ENCODE measurements at regions not wholly inside any gene's neighbourhood (a gene's known extent, or its start where the extent isn't known, plus 50 kb on each side); places are given as distances from the start of the nearest gene placed in this dataset.

DNA sequence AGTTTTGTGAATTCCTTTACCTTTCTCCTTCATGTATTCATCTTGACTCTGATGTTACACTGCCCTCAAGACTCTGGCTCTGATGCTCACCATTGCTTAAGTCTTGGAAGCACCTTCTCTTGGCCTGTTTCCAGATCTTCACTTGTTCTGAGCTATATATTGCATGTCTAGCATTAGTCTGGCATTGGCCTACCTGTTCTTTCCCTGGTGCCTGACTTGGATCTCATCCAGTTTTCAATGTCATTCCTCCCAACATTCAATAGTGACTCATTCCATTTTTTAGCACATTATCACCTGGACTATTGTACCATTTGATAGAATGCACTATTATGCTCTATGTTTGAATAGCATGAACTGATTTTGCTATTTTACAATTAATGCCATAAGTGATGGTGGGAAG is 127.3 kb upstream of the NYAP2 start:
- no peaks in the 10 kb centered on the region for H3K36me3 ChIP-seq
- H3K9me3 ChIP-seq = peaks cover 0 to 4% (median 0%) of the 10 kb centered on the region in 4 donors
- H3K27me3 ChIP-seq = no peaks in the 10 kb centered on the region
- no peak for DNase-seq
- TF ChIP-seq EP300 (IDR thresholded peaks at IDR 0.05) (no peak), POLR2A (IDR thresholded peaks at IDR 0.05) (no peak), POLR2AphosphoS5 (IDR thresholded peaks at IDR 0.05) (no peak), CTCF (IDR thresholded peaks at IDR 0.05) (no peak)
- ATAC-seq (ENCODE audit: low FRiP score in 2 of 2) = no peak
- H3K4me3 ChIP-seq = no peak overlapping the region
- H3K4me1 ChIP-seq = no peaks in the 10 kb centered on the region
- H3K27ac ChIP-seq = no peak overlapping the region

DNA sequence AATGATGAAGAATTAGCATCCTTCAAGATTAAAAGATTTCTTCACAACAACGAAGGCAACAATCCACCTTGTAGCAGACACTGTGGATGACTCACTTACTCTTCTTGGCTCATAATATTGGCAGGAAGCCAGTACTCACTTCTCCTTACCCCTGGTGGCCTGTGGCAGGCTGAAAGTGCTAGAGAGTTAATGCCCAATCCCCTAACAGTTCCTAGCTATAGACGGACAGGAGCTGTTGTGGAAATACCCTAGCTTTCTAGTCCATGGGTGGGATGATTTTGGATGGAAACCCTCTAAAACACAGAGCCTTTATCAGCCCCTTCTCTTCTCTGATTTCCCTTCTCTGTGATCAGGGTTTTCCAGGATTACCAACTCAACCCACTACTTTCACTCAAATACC is 128.6 kb upstream of the NYAP2 start:
- Histone ChIP-seq H3K4me1 (no peaks in the 10 kb centered on the region), H3K9me3 (no peaks in the 10 kb centered on the region), H3K27me3 (no peaks in the 10 kb centered on the region), H3K36me3 (no peaks in the 10 kb centered on the region), H3K27ac (no peak overlapping the region), H3K4me3 (no peak overlapping the region)
- DNase-seq (peak in 1 of 2 donors; percentile 22), ATAC-seq (ENCODE audit: low FRiP score in 2 of 2) (peak in 1 of 2 donors; percentile 80)
- no peak for TF ChIP-seq CTCF (IDR thresholded peaks at IDR 0.05)
- no peak for TF ChIP-seq POLR2A (IDR thresholded peaks at IDR 0.05)
- TF ChIP-seq EP300 (IDR thresholded peaks at IDR 0.05) = no peak
- TF ChIP-seq POLR2AphosphoS5 (IDR thresholded peaks at IDR 0.05) = no peak
- WGBS, 2 donors = 8 to 11% methylated on average over 2 of the region's 2 CpGs

- Histone ChIP-seq H3K27ac (no peak overlapping the region), H3K4me3 (no peak overlapping the region), H3K9me3 (no peaks in the 10 kb centered on the region), H3K36me3 (no peaks in the 10 kb centered on the region), H3K27me3 (no peaks in the 10 kb centered on the region), H3K4me1 (no peaks in the 10 kb centered on the region)
- DNase-seq = no peak
- TF ChIP-seq EP300 (IDR thresholded peaks at IDR 0.05) (no peak), CTCF (IDR thresholded peaks at IDR 0.05) (no peak), POLR2AphosphoS5 (IDR thresholded peaks at IDR 0.05) (no peak), POLR2A (IDR thresholded peaks at IDR 0.05) (no peak)
- no peak for ATAC-seq (ENCODE audit: low FRiP score in 2 of 2)
Measured at GRCh38 chr2:225270053-225270452, 129.5 kb upstream of the NYAP2 start.

DNA sequence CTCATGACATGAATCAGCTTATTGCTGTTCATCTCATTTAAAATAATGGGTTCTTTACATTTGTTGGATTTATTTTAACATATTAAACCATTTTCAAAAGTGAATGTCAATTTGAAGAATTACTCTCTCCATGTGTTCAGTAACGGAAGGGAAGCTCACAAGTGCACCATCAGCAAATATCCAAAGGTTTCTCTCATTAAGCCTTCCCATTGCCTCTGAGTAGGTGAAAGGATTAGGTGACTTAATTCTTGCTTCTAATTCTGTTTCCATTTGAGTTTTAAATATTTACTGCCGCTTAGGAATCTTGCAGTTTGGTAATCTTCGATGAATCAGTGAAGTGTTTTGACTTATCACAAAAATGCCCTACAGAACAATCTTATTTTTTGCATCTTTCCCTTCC is 145.1 kb upstream of the NYAP2 start:
- DNase-seq (no peak), ATAC-seq (ENCODE audit: low FRiP score in 2 of 2) (no peak)
- no peaks in the 10 kb centered on the region for H3K36me3 ChIP-seq
- WGBS, 2 donors = 58 to 71% methylated on average over 3 of the region's 3 CpGs
- no peaks in the 10 kb centered on the region for H3K27me3 ChIP-seq
- H3K27ac ChIP-seq = no peak overlapping the region
- H3K4me3 ChIP-seq = no peak overlapping the region
- no peaks in the 10 kb centered on the region for H3K9me3 ChIP-seq
- H3K4me1 ChIP-seq = no peaks in the 10 kb centered on the region
- TF ChIP-seq CTCF (IDR thresholded peaks at IDR 0.05) (no peak), POLR2A (IDR thresholded peaks at IDR 0.05) (no peak), POLR2AphosphoS5 (IDR thresholded peaks at IDR 0.05) (no peak), EP300 (IDR thresholded peaks at IDR 0.05) (no peak)

DNA sequence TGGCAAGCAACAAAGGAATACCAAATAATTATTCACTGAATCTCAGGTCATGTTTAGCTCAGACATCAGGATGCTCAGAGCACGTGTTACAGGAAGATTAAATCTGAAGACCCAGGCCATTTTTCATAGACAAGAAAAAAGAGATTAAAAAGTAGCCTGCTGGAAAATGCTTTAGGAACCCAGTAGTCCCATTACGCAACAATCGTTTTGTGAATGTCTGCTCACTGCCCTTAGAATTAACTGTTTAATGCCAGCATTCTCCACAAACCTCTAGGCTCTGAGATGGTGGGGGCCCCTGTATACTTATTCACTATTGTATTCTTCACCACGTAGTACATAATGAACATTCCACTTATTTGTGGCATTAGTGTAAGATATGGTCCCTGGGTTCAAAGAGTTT is 154.6 kb upstream of the NYAP2 start:
- TF ChIP-seq POLR2A (IDR thresholded peaks at IDR 0.05) (no peak), POLR2AphosphoS5 (IDR thresholded peaks at IDR 0.05) (no peak), EP300 (IDR thresholded peaks at IDR 0.05) (no peak), CTCF (IDR thresholded peaks at IDR 0.05) (no peak)
- Histone ChIP-seq H3K27ac (no peak overlapping the region), H3K36me3 (no peaks in the 10 kb centered on the region), H3K4me3 (no peak overlapping the region), H3K27me3 (no peaks in the 10 kb centered on the region), H3K4me1 (no peaks in the 10 kb centered on the region), H3K9me3 (no peaks in the 10 kb centered on the region)
- ATAC-seq (ENCODE audit: low FRiP score in 2 of 2) (no peak), DNase-seq (no peak)
- WGBS, 2 donors = 41 to 53% methylated on average over 4 of the region's 4 CpGs

All from upper lobe of left lung (tissue), 6 donors.